Epithelial cell of esophagus (primary cell): ENCODE measurements at regions not wholly inside any gene's neighbourhood (a gene's known extent, or its start where the extent isn't known, plus 50 kb on each side); places are given as distances from the start of the nearest gene placed in this dataset.

Experiments used
- DNase-seq: peaks from one replicate; pipeline ENCODE4 v3.0.0; 2010; ENCODE audit warnings: low read depth
- H3K4me3 ChIP-seq: 2 replicates; pipeline ENCODE4 v1.5.1; 2011; ENCODE audit warnings: mild to moderate bottlenecking, low read length, control low read depth
- CTCF ChIP-seq: IDR thresholded peaks from 2 replicates; pipeline ENCODE4 v1.5.1; 2011; ENCODE audit warnings: low read depth, mild to moderate bottlenecking, low read length, control low read depth, inconsistent platforms; ENCODE audit not compliant: insufficient read depth; ENCODE audit errors: missing control alignments

GRCh38 chr3:112736386-112736785, 95.4 kb upstream of the CCDC80 start:
- DNase-seq: no peak
- TF ChIP-seq CTCF: no peak
- H3K4me3 ChIP-seq: no peak overlapping the region

- no peak for DNase-seq
- no peak for TF ChIP-seq CTCF
- no peak overlapping the region for H3K4me3 ChIP-seq
Measured at GRCh38 chr3:112735926-112736325, 95.0 kb upstream of the CCDC80 start.

- TF ChIP-seq CTCF: peak; percentile 80
- peak; percentile 81 for DNase-seq
- H3K4me3 ChIP-seq: no peak overlapping the region
Measured at GRCh38 chr3:112734736-112735350, 93.9 kb upstream of the CCDC80 start.

GRCh38 chr3:112734171-112734570, 93.2 kb upstream of the CCDC80 start:
- TF ChIP-seq CTCF: no peak
- DNase-seq: peak; percentile 70
- H3K4me3 ChIP-seq: no peak overlapping the region

GRCh38 chr3:112730210-112730609, 89.3 kb upstream of the CCDC80 start:
- H3K4me3 ChIP-seq: no peak overlapping the region
- peak; percentile 13 for DNase-seq
- peak; percentile 18 for TF ChIP-seq CTCF

GRCh38 chr3:112721231-112721630, 80.3 kb upstream of the CCDC80 start:
- no peak for DNase-seq
- no peak overlapping the region for H3K4me3 ChIP-seq
- no peak for TF ChIP-seq CTCF

- no peak overlapping the region for H3K4me3 ChIP-seq
- no peak for DNase-seq
- no peak for TF ChIP-seq CTCF
Measured at GRCh38 chr3:112718967-112719366, 78.0 kb upstream of the CCDC80 start.
